AG09309 (cell line): ENCODE measurements at regions not wholly inside any gene's neighbourhood (a gene's known extent, or its start where the extent isn't known, plus 50 kb on each side); places are given as distances from the start of the nearest gene placed in this dataset.

ENCODE experiments used
- DNase-seq: peaks from one replicate; pipeline ENCODE4 v3.0.0-alpha.2; 2010; ENCODE audit warnings: low read depth
- H3K4me3 ChIP-seq: 2 replicates; pipeline ENCODE4 v1.5.1; 2011; ENCODE audit warnings: mild to moderate bottlenecking, low read depth, low read length, moderate library complexity; ENCODE audit not compliant: control insufficient read depth
- CTCF ChIP-seq: IDR thresholded peaks from 2 replicates; pipeline ENCODE4 v1.5.1; 2011; ENCODE audit warnings: mild to moderate bottlenecking, low read depth, low read length, inconsistent platforms; ENCODE audit not compliant: insufficient read depth, control insufficient read depth; ENCODE audit errors: missing control alignments

DNA sequence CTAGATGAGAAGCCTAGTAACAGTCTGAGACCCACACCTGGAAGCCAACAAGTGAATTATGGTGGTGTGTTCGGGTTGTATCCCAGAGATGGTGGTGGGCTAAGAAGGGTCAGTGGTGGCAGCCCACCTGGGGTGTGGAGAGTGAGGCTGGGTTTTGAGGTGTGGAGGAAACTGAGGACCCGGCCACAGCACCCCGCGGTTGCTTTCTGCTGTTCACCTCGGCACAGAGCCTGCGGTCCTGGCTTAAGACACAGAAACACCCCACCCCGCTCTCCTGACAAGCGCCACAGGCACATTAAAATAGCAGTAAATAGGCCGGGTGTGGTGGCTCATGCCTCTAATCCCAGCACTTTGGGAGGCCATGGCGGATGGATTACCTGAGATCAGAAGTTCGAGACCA lies 395.1 kb downstream of the GLRX3 start:
- no peak for TF ChIP-seq CTCF
- no peak overlapping the region for H3K4me3 ChIP-seq
- no peak for DNase-seq

DNA sequence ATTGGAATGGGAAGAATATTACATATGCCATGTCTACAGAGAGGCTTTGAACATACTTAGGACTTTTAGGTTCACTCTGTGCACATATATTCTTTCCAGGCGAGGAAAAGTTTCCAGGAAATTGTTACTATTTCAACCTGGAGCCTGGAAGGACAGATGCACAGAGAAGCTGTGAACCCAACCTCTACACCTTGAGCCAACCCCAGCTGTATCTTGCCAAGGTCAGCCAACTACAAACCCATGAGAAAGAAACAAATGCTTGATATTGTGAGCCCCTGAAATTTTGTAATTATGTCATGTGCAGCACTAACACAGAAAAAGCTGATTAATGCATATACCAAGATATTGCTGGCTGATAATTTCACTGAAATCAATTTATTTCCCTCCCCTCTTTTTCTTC lies 404.9 kb downstream of the GLRX3 start:
- no peak overlapping the region for H3K4me3 ChIP-seq
- DNase-seq, result no peak
- no peak for TF ChIP-seq CTCF

DNA sequence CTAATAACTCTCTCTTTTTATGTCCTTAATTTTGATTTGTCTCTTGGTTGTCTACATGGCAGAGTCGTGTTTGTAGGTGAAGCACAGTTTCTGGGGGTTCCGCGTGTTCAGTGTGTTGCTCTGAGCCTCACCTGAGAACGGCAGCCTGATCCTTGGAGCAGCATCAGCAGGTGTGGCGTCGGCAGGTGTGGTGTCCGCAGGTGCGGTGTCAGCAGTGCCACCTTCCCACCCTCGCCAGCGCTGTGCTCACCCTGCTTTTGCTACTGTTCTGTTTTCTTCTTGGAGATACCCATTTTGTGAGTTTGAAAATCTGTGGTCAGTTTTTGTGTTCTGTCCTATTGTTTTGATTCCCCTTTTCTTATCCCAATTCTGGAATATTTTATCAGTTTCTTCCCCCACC lies 406.6 kb downstream of the GLRX3 start:
- no peak overlapping the region for H3K4me3 ChIP-seq
- no peak for TF ChIP-seq CTCF
- no peak for DNase-seq

DNA sequence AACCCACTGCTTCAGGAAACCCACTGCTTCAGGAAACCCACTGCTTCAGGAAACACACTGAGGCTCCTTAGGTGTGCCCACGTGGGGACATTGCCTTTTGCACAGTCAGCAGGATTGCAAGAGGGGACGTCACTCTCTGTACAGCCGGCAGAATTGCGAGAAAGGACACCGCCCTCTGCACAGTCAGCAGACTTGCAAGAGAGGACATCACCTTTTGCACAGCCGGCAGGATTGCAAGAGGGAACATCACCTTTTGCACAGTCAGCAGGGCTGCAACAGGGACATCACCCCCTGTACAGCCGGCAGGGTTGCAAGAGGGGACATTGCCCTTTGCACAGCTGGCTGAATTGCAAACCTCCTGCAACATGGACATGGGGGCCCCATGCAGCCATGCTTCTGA lies 407.6 kb downstream of the GLRX3 start:
- no peak overlapping the region for H3K4me3 ChIP-seq
- no peak for DNase-seq
- no peak for TF ChIP-seq CTCF

GRCh38 chr10:130545122-130545521 lies 408.9 kb downstream of the GLRX3 start:
- no peak for TF ChIP-seq CTCF
- no peak for DNase-seq
- no peak overlapping the region for H3K4me3 ChIP-seq

DNA sequence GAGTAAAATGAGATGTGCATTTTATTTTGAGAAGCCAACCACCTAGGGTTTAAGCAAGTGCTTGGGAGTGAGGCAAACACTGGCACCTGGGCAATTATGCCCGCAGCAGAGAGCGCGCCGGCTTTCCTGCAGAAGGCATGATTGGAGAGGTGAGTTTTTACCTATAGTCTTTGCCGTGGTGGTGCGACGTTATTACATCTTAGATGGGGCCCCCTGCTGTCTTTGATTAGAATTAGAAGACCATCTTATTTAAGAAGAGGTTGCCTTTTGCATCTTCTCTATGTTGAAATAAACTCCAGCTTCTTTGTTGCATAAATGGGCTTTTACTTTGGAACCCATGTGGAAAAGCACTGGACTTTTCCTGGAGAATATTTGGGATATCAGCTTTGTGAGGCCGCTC lies 409.5 kb downstream of the GLRX3 start:
- DNase-seq, result no peak
- H3K4me3 ChIP-seq, result no peak overlapping the region
- TF ChIP-seq CTCF, result no peak

DNA sequence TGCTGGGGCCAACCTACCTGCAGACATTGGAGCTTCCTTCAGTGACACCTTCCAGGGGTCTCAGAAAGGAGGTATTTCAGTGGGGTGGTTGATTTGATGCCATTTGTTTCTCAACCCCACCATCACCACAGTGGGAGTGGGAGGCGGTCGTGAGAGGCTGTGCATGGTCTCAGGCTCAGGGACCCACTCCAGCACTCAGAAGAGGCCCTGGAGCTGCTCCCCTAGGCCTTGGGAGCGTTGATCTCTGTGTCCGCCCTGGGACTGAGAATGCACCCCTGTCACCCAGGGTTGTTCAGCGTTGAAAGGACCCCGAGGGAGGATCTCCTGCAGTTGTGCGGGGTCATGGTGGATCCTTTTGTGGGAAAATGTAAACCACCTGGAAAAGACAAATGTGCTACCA lies 410.6 kb downstream of the GLRX3 start:
- DNase-seq, result no peak
- TF ChIP-seq CTCF, result no peak

More for the DNA sequence above, 410.6 kb downstream of the GLRX3 start:
- H3K4me3 ChIP-seq, result no peak overlapping the region
